Activated CD8-positive, alpha-beta T cell treated with anti-CD3 and anti-CD28 coated beads for 36 hours (primary cell): ENCODE measurements at regions not wholly inside any gene's neighbourhood (a gene's known extent, or its start where the extent isn't known, plus 50 kb on each side); places are given as distances from the start of the nearest gene placed in this dataset.
A peak's percentile ranks its signal among the peaks of the same experiment; 100 is the strongest.

Experiments used
- ATAC-seq: fragments of 200-7000 bp; cut with Tn5 transposase; one replicate; pipeline ENCODE4 v1.10.0; 2021; ENCODE audit warnings: mild to moderate bottlenecking, moderate library complexity
- CTCF ChIA-PET: fragments of 350-600 bp; sonication (Branson Sonifier 250); formaldehyde crosslinking; loops from one replicate; lab custom pipeline; 2021; ENCODE audit warnings: antibody characterized with exemption; lab: Charles Lee
- POLR2A ChIA-PET: fragments of 350-600 bp; sonication (Branson Sonifier 250); formaldehyde crosslinking; loops from one replicate; lab custom pipeline; 2021; ENCODE audit warnings: antibody characterized with exemption; lab: Charles Lee
- DNase-seq: peaks from one replicate; pipeline ENCODE4 v3.0.0-alpha.2; 2020
- H3K27ac Mint-ChIP-seq: one replicate; pipeline ENCODE4 v1.8.0; 2021; ENCODE audit warnings: mild to moderate bottlenecking, mixed read lengths
- H3K27me3 Mint-ChIP-seq: one replicate; pipeline ENCODE4 v1.8.0; 2021; ENCODE audit warnings: mixed read lengths
- H3K36me3 Mint-ChIP-seq: one replicate; pipeline ENCODE4 v1.8.0; 2021; ENCODE audit warnings: low read depth, mixed read lengths
- H3K4me1 Mint-ChIP-seq: one replicate; pipeline ENCODE4 v1.8.0; 2021; ENCODE audit warnings: low read depth, mixed read lengths
- H3K4me3 Mint-ChIP-seq: one replicate; pipeline ENCODE4 v1.8.0; 2021; ENCODE audit warnings: mild to moderate bottlenecking, moderate library complexity, mixed read lengths
- H3K9me3 Mint-ChIP-seq: one replicate; pipeline ENCODE4 v1.8.0; 2021; ENCODE audit warnings: mixed read lengths
- intact Hi-C: fragments of 100-400 bp; cut with micrococcal nuclease; formaldehyde crosslinking; loops from one replicate; pipeline ENCODE4 v1.10.0; 2022
- TF ChIP-seq, protein P1 (sequence below): fragments of 200-600 bp; IDR thresholded peaks from one replicate; pipeline ENCODE4 v1.8.0; 2022; ENCODE audit warnings: antibody characterized with exemption, mild to moderate bottlenecking

DNA sequence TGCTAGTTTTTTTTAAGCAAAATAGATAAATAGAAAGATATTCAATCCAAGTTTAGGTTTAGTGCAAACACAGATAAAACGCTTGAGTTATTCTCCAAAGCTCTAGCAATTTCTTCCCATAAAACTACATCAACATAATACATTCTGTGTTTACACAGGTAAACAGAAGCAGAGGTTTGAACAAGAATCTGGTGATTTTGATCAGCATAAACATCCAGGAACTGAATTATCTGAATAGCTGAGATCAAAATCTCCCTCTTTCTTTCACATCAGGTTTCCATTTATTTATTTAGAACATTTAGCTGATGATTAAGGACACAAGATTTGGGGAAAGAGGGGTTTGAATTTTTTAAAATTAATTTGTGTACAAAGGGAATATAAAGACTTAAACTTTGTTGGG is 1564.6 kb downstream of the MRPL39 start:
- CTCF ChIA-PET, result no interaction called here
- TF ChIP-seq, protein P1, sequence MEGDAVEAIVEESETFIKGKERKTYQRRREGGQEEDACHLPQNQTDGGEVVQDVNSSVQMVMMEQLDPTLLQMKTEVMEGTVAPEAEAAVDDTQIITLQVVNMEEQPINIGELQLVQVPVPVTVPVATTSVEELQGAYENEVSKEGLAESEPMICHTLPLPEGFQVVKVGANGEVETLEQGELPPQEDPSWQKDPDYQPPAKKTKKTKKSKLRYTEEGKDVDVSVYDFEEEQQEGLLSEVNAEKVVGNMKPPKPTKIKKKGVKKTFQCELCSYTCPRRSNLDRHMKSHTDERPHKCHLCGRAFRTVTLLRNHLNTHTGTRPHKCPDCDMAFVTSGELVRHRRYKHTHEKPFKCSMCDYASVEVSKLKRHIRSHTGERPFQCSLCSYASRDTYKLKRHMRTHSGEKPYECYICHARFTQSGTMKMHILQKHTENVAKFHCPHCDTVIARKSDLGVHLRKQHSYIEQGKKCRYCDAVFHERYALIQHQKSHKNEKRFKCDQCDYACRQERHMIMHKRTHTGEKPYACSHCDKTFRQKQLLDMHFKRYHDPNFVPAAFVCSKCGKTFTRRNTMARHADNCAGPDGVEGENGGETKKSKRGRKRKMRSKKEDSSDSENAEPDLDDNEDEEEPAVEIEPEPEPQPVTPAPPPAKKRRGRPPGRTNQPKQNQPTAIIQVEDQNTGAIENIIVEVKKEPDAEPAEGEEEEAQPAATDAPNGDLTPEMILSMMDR, result no peak
- intact Hi-C loops, result no loop called here
- H3K4me1 Mint-ChIP-seq, result peaks cover 9% of the 10 kb centered on the region
- H3K9me3 Mint-ChIP-seq, result no peaks in the 10 kb centered on the region
- H3K27me3 Mint-ChIP-seq, result no peaks in the 10 kb centered on the region
- no peaks in the 10 kb centered on the region for H3K36me3 Mint-ChIP-seq
- ATAC-seq (no peak), DNase-seq (no peak)
- POLR2A ChIA-PET, result no interaction called here
- no peak overlapping the region for H3K4me3 Mint-ChIP-seq
- no peak overlapping the region for H3K27ac Mint-ChIP-seq

DNA sequence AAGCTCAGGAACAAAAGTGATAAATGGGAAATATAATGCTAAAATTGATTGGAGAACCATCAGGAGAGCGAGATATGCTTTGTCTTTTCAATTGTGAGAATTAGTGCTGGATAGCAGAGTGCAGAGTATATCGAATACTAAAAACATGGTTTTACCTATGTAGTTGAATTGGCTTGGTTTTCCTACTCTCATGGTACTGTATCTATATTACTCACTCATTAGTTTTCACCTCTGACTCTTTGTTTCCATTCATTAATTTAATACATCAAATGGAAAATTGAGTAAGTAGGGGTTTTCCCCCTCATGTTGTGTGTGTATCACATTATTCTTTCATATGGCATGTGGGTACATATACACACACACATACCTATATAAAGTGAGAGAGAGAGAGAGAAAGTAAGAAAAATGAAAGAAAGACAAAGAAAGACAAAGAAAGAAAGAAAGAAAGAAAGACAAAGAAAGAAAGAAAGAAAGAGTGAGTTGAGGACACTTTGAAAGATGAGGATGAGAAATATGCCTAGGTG is 1574.5 kb downstream of the MRPL39 start:
- TF ChIP-seq, protein P1, result no peak
- intact Hi-C loops, result no loop called here
- Mint-ChIP-seq H3K4me1 (peaks cover 4% of the 10 kb centered on the region), H3K4me3 (no peak overlapping the region), H3K9me3 (peaks cover 11% of the 10 kb centered on the region), H3K27ac (peak overlapping the region; percentile 7), H3K27me3 (no peaks in the 10 kb centered on the region), H3K36me3 (no peaks in the 10 kb centered on the region)
- DNase-seq (no peak), ATAC-seq (peak; percentile 51)
- CTCF ChIA-PET, result no interaction called here
- POLR2A ChIA-PET, result no interaction called here

DNA sequence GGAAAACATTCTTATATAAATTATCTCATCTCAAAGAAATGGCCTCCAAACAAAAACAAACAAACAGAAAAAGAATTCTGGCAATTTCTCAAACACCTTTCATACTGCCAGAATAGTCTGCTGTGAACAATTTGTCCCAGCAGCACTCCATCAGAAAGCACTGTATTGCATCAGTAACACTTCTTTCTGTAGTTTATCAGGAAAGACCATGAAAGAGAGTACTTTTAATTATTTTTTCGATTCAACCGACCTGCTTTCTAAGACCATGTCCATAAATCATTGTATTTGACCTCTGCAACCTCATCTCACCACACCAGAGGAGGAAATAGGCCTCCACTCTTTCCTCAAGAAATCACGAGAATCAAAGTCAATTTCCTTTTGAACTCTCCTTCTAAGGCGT is 1579.9 kb downstream of the MRPL39 start:
- CTCF ChIA-PET, result interaction anchor here (1.3 kb wide), 1 partner anchor 13 kb away, joined by 4 read pairs; no protein-coding TSS in a partner anchor
- Mint-ChIP-seq H3K4me3 (no peak overlapping the region), H3K9me3 (no peaks in the 10 kb centered on the region), H3K4me1 (no peaks in the 10 kb centered on the region), H3K27me3 (no peaks in the 10 kb centered on the region), H3K36me3 (no peaks in the 10 kb centered on the region), H3K27ac (no peak overlapping the region)
- DNase-seq (no peak), ATAC-seq (no peak)
- intact Hi-C loops, result no loop called here
- TF ChIP-seq, protein P1, result no peak
- POLR2A ChIA-PET, result no interaction called here

DNA sequence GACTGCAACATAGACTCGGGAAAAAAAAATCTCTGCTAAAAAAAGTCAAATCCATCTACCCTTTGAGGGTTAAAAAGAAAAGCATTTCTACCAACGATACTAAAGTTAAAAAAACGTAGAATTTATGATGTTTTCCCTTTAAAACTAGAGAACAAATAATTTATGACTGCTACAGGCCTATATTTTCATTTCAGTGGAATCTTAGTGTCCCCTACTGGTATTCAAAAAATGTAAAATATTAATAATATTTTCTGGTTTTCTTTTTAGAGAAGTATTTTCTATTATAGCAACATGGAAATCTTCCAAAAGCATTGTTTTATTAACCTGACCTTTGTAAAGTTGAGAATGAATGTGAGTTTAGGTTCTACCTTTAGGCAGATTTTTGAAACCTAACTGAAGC is 1582.2 kb downstream of the MRPL39 start:
- TF ChIP-seq, protein P1, result no peak
- Mint-ChIP-seq H3K4me3 (no peak overlapping the region), H3K27ac (no peak overlapping the region), H3K36me3 (no peaks in the 10 kb centered on the region), H3K4me1 (no peaks in the 10 kb centered on the region), H3K27me3 (no peaks in the 10 kb centered on the region), H3K9me3 (peaks cover under 1% of the 10 kb centered on the region)
- DNase-seq, result no peak
- no peak for ATAC-seq
- intact Hi-C loops, result no loop called here
- ChIA-PET POLR2A (no interaction called here), CTCF (interaction anchor here (0.9 kb wide), 1 partner anchor 56 kb away, joined by 3 read pairs; no protein-coding TSS in a partner anchor)

DNA sequence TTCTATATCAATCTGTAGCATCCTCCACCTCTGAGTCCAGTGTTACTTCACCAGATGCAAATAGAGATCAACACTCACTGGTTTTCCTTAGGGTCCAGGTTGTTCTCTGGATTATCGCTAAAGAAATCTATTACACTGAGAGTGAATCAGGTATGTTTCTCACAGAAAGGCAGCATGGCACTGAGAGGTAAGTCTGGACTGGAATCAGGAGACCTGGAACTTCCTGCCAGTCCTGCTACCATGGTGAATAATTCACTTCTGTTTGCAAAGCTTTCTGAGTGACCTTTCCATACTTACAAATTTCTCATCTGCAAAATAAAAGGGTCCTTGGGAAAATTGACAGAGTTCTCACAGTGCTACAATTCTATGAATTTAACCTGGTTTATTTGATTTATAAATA is 1583.3 kb downstream of the MRPL39 start:
- H3K4me1 Mint-ChIP-seq, result no peaks in the 10 kb centered on the region
- intact Hi-C loops, result no loop called here
- no peaks in the 10 kb centered on the region for H3K27me3 Mint-ChIP-seq
- H3K4me3 Mint-ChIP-seq, result no peak overlapping the region
- H3K36me3 Mint-ChIP-seq, result no peaks in the 10 kb centered on the region
- POLR2A ChIA-PET, result no interaction called here
- TF ChIP-seq, protein P1, result no peak
- ATAC-seq (no peak), DNase-seq (no peak)
- CTCF ChIA-PET, result no interaction called here
- no peak overlapping the region for H3K27ac Mint-ChIP-seq
- peaks cover 10% of the 10 kb centered on the region for H3K9me3 Mint-ChIP-seq
